Nucleus accumbens (tissue), 56 donors: ENCODE measurements at regions not wholly inside any gene's neighbourhood (a gene's known extent, or its start where the extent isn't known, plus 50 kb on each side); places are given as distances from the start of the nearest gene placed in this dataset.
"Not testable (repeated sequence)": the region's sequence is repeated elsewhere in the genome, so short reads cannot be mapped to it uniquely, and the experiment has no call there.

Experiments
- DNase-seq, 56 donors: peaks; one replicate each; lab custom pipeline; 2025; lab: John Stamatoyannopoulos, UW

- DNase-seq, result no peak
Observed at GRCh38 chr5:173667702-173668101, 51.3 kb upstream of the BOD1 start.

GRCh38 chr5:173668245-173668800 lies 51.9 kb upstream of the BOD1 start:
- DNase-seq, result no peak

- DNase-seq, result no peak
Observed at GRCh38 chr5:173668910-173669309, 52.5 kb upstream of the BOD1 start.

- no peak for DNase-seq
Observed at GRCh38 chr5:173669483-173669882, 53.0 kb upstream of the BOD1 start.

- DNase-seq, result peak in 5 of 56 donors; percentile 43 to 60 (median 49)
Observed at GRCh38 chr5:173670130-173670651, 53.7 kb upstream of the BOD1 start.

- peak in 30 of 56 donors; percentile 50 to 88 (median 74) for DNase-seq
Observed at GRCh38 chr5:173670791-173671120, 54.3 kb upstream of the BOD1 start.

GRCh38 chr5:173671121-173671949 lies 54.9 kb upstream of the BOD1 start:
- peak in 54 of 56 donors; percentile 28 to 93 (median 76) for DNase-seq

- no peak for DNase-seq
Observed at GRCh38 chr5:173672166-173672565, 55.7 kb upstream of the BOD1 start.

GRCh38 chr5:173672891-173673290 lies 56.4 kb upstream of the BOD1 start:
- DNase-seq, result no peak

- DNase-seq, result peak in 3 of 56 donors; percentile 8 to 36 (median 13)
Observed at GRCh38 chr5:173673295-173674101, 57.0 kb upstream of the BOD1 start.

GRCh38 chr5:173675287-173675996 lies 59.0 kb upstream of the BOD1 start:
- no peak for DNase-seq

GRCh38 chr5:173676375-173676774 lies 59.9 kb upstream of the BOD1 start:
- no peak for DNase-seq

- no peak for DNase-seq
Observed at GRCh38 chr5:173677125-173677672, 60.7 kb upstream of the BOD1 start.

GRCh38 chr5:173679909-173680630 lies 63.6 kb upstream of the BOD1 start:
- no peak for DNase-seq

- DNase-seq, result no peak
Observed at GRCh38 chr5:173680660-173681242, 64.3 kb upstream of the BOD1 start.

- DNase-seq, result no peak
Observed at GRCh38 chr5:173682313-173682712, 65.9 kb upstream of the BOD1 start.

- DNase-seq, result not testable (repeated sequence)
Observed at GRCh38 chr5:173684535-173684934, 68.1 kb upstream of the BOD1 start.

GRCh38 chr5:173686950-173687349 lies 70.5 kb upstream of the BOD1 start:
- no peak for DNase-seq

- DNase-seq, result no peak
Observed at GRCh38 chr5:173688703-173689102, 72.3 kb upstream of the BOD1 start.
